ENCODE measurements at regions not wholly inside any gene's neighbourhood (a gene's known extent, or its start where the extent isn't known, plus 50 kb on each side); places are given as distances from the start of the nearest gene placed in this dataset.

GRCh38 chr12:107327651-107328182 is 234.4 kb upstream of the CRY1 start:
- Histone ChIP-seq H3K27ac (no peak overlapping the region), H3K9me3 (no peaks in the 10 kb centered on the region), H3K27me3 (ENCODE audit: low read depth) (peaks cover 29% of the 10 kb centered on the region), H3K4me3 (no peak overlapping the region), H3K4me1 (peaks cover 5% of the 10 kb centered on the region), H3K36me3 (no peaks in the 10 kb centered on the region)
- intact Hi-C loops (cut with DNase I), result no loop called here
- no peak for TF ChIP-seq CTCF (IDR thresholded peaks at IDR 0.05)
- DNase-seq, result no peak
- no peak for ATAC-seq

- no peak overlapping the region for H3K27ac ChIP-seq
- peaks cover 20% of the 10 kb centered on the region for H3K27me3 ChIP-seq (ENCODE audit: low read depth)
- peak; percentile 12 to 47 for ATAC-seq
Measured at GRCh38 chr12:107328442-107329133, 235.2 kb upstream of the CRY1 start.

GRCh38 chr12:107329569-107330324 is 236.4 kb upstream of the CRY1 start:
- Histone ChIP-seq H3K36me3 (no peaks in the 10 kb centered on the region), H3K27me3 (ENCODE audit: low read depth) (peaks cover 13% of the 10 kb centered on the region), H3K27ac (no peak overlapping the region), H3K4me3 (no peak overlapping the region), H3K9me3 (no peaks in the 10 kb centered on the region), H3K4me1 (peaks cover 5% of the 10 kb centered on the region)
- ATAC-seq (peak in 1 of 2 donors; percentile 6), DNase-seq (no peak)
- intact Hi-C loops (cut with DNase I), result no loop called here
- no peak for TF ChIP-seq CTCF (IDR thresholded peaks at IDR 0.05)

More at GRCh38 chr12:107328442-107329133, 235.2 kb upstream of the CRY1 start:
- Histone ChIP-seq H3K36me3 (no peaks in the 10 kb centered on the region), H3K4me1 (peaks cover 5% of the 10 kb centered on the region), H3K9me3 (no peaks in the 10 kb centered on the region), H3K4me3 (no peak overlapping the region)
- no peak for DNase-seq
- no peak for TF ChIP-seq CTCF (IDR thresholded peaks at IDR 0.05)
- intact Hi-C loops (cut with DNase I), result no loop called here

- no peak overlapping the region for H3K27ac ChIP-seq
- no peaks in the 10 kb centered on the region for H3K9me3 ChIP-seq
- H3K36me3 ChIP-seq, result no peaks in the 10 kb centered on the region
- H3K4me1 ChIP-seq, result peaks cover 5% of the 10 kb centered on the region
- peaks cover 13% of the 10 kb centered on the region for H3K27me3 ChIP-seq (ENCODE audit: low read depth)
- no peak for TF ChIP-seq CTCF (IDR thresholded peaks at IDR 0.05)
- ATAC-seq, result no peak
- intact Hi-C loops (cut with DNase I), result no loop called here
- no peak for DNase-seq
- H3K4me3 ChIP-seq, result no peak overlapping the region
Measured at GRCh38 chr12:107330831-107331431, 237.6 kb upstream of the CRY1 start.

- intact Hi-C loops (cut with DNase I), result no loop called here
- H3K27ac ChIP-seq, result no peak overlapping the region
- DNase-seq, result no peak
- peaks cover 5% of the 10 kb centered on the region for H3K4me1 ChIP-seq
- H3K27me3 ChIP-seq (ENCODE audit: low read depth), result peaks cover 13% of the 10 kb centered on the region
- no peaks in the 10 kb centered on the region for H3K36me3 ChIP-seq
- ATAC-seq, result no peak
- no peak overlapping the region for H3K4me3 ChIP-seq
- H3K9me3 ChIP-seq, result no peaks in the 10 kb centered on the region
- no peak for TF ChIP-seq CTCF (IDR thresholded peaks at IDR 0.05)
Measured at GRCh38 chr12:107331471-107331870, 238.1 kb upstream of the CRY1 start.
